GM10266 (cell line): ENCODE measurements at regions not wholly inside any gene's neighbourhood (a gene's known extent, or its start where the extent isn't known, plus 50 kb on each side); places are given as distances from the start of the nearest gene placed in this dataset.

ENCODE experiments used
- DNase-seq: peaks from one replicate; pipeline ENCODE4 v3.0.0; 2012; ENCODE audit errors: extremely low spot score
- CTCF ChIP-seq: IDR thresholded peaks from 2 replicates; pipeline ENCODE4 v1.5.1; 2012; ENCODE audit warnings: mild to moderate bottlenecking, low read depth; ENCODE audit not compliant: control insufficient read depth, insufficient read depth; ENCODE audit errors: missing control alignments

- DNase-seq, result no peak
- TF ChIP-seq CTCF, result no peak
Observed at GRCh38 chr12:67822826-67823225, 166.4 kb upstream of the IFNG-AS1 start.

- DNase-seq, result no peak
- TF ChIP-seq CTCF, result no peak
Observed at GRCh38 chr12:67826148-67826547, 163.1 kb upstream of the IFNG-AS1 start.

- no peak for TF ChIP-seq CTCF
- no peak for DNase-seq
Observed at GRCh38 chr12:67826946-67827720, 162.1 kb upstream of the IFNG-AS1 start.

- no peak for DNase-seq
- TF ChIP-seq CTCF, result no peak
Observed at GRCh38 chr12:67827820-67828383, 161.3 kb upstream of the IFNG-AS1 start.

GRCh38 chr12:67829896-67830295 is 159.4 kb upstream of the IFNG-AS1 start:
- TF ChIP-seq CTCF, result no peak
- no peak for DNase-seq

GRCh38 chr12:67832155-67832554 is 157.1 kb upstream of the IFNG-AS1 start:
- no peak for DNase-seq
- no peak for TF ChIP-seq CTCF

- DNase-seq, result no peak
Observed at GRCh38 chr12:67833602-67834001, 155.6 kb upstream of the IFNG-AS1 start.

More at GRCh38 chr12:67833602-67834001, 155.6 kb upstream of the IFNG-AS1 start:
- no peak for TF ChIP-seq CTCF
